GM12891 (cell line): ENCODE measurements at regions not wholly inside any gene's neighbourhood (a gene's known extent, or its start where the extent isn't known, plus 50 kb on each side); places are given as distances from the start of the nearest gene placed in this dataset.

Experiments
- DNase-seq: peaks from one replicate; pipeline ENCODE4 v3.0.0; 2011; ENCODE audit warnings: low spot score; ENCODE audit not compliant: insufficient read length
- FAIRE-seq: peaks from 2 replicates; lab custom pipeline; 2011; peaks lifted over from hg19 to GRCh38; lab: Jason Lieb, UNC
- PAX5 ChIP-seq: IDR thresholded peaks from 2 replicates; pipeline ENCODE4 v1.6.1; 2011; ENCODE audit warnings: low read length, moderate library complexity, mild to moderate bottlenecking; ENCODE audit not compliant: insufficient read depth, severe bottlenecking
- POLR2A ChIP-seq: IDR thresholded peaks from 2 replicates; pipeline ENCODE4 v1.6.1; 2011; ENCODE audit warnings: low read depth, low read length, control low read depth
- POLR2AphosphoS5 ChIP-seq: IDR thresholded peaks from 2 replicates; pipeline ENCODE4 v1.6.1; 2011; ENCODE audit warnings: low read depth, low read length, control low read depth
- POU2F2 ChIP-seq: IDR thresholded peaks from 2 replicates; pipeline ENCODE4 v1.6.1; 2011; ENCODE audit warnings: low read depth, mild to moderate bottlenecking, control low read depth, low read length, moderate library complexity
- SPI1 ChIP-seq: IDR thresholded peaks from 2 replicates; pipeline ENCODE4 v1.6.1; 2011; ENCODE audit warnings: low read depth, low read length, control low read depth
- TAF1 ChIP-seq: IDR thresholded peaks from 2 replicates; pipeline ENCODE4 v1.6.1; 2011; ENCODE audit warnings: low read depth, low read length, control low read depth

- TF ChIP-seq PAX5 = no peak
- no peak for TF ChIP-seq TAF1
- TF ChIP-seq POLR2A = no peak
- no peak for TF ChIP-seq POU2F2
- no peak for TF ChIP-seq POLR2AphosphoS5
- TF ChIP-seq SPI1 = no peak
- DNase-seq = no peak
- no peak for FAIRE-seq
Measured at GRCh38 chr5:164207646-164208045, 702.2 kb downstream of the MAT2B start.

- no peak for TF ChIP-seq POLR2AphosphoS5
- TF ChIP-seq SPI1 = no peak
- no peak for TF ChIP-seq TAF1
- TF ChIP-seq POLR2A = no peak
- no peak for TF ChIP-seq POU2F2
- FAIRE-seq = no peak
- DNase-seq = no peak
Measured at GRCh38 chr5:164210491-164210890, 705.1 kb downstream of the MAT2B start.

- TF ChIP-seq PAX5 (no peak), POLR2A (no peak), POU2F2 (no peak), POLR2AphosphoS5 (no peak), TAF1 (no peak), SPI1 (no peak)
- DNase-seq (no peak), FAIRE-seq (no peak)
Measured at GRCh38 chr5:164214698-164215097, 709.3 kb downstream of the MAT2B start.

GRCh38 chr5:164217464-164217863 is 712.0 kb downstream of the MAT2B start:
- FAIRE-seq (no peak), DNase-seq (no peak)
- no peak for TF ChIP-seq PAX5
- no peak for TF ChIP-seq POLR2AphosphoS5
- no peak for TF ChIP-seq POLR2A

- no peak for TF ChIP-seq PAX5
- no peak for TF ChIP-seq POLR2A
- no peak for TF ChIP-seq SPI1
- no peak for TF ChIP-seq TAF1
- no peak for TF ChIP-seq POLR2AphosphoS5
- no peak for TF ChIP-seq POU2F2
- no peak for FAIRE-seq
Measured at GRCh38 chr5:164220522-164220921, 715.1 kb downstream of the MAT2B start.

GRCh38 chr5:164224236-164224635 is 718.8 kb downstream of the MAT2B start:
- FAIRE-seq (no peak), DNase-seq (no peak)
- TF ChIP-seq PAX5 (no peak), POU2F2 (no peak), POLR2A (no peak), TAF1 (no peak), POLR2AphosphoS5 (no peak), SPI1 (no peak)

More at GRCh38 chr5:164220522-164220921, 715.1 kb downstream of the MAT2B start:
- DNase-seq = no peak

GRCh38 chr5:164224772-164225171 is 719.4 kb downstream of the MAT2B start:
- DNase-seq = no peak
- TF ChIP-seq SPI1 = no peak
- no peak for TF ChIP-seq POU2F2
- no peak for TF ChIP-seq POLR2AphosphoS5
- no peak for TF ChIP-seq PAX5
- TF ChIP-seq POLR2A = no peak
- no peak for TF ChIP-seq TAF1
- no peak for FAIRE-seq

GRCh38 chr5:164230341-164230740 is 724.9 kb downstream of the MAT2B start:
- FAIRE-seq (no peak), DNase-seq (no peak)
- TF ChIP-seq POLR2A = no peak
- no peak for TF ChIP-seq PAX5
- TF ChIP-seq SPI1 = no peak
- no peak for TF ChIP-seq POU2F2
- TF ChIP-seq POLR2AphosphoS5 = no peak
- no peak for TF ChIP-seq TAF1

GRCh38 chr5:164233791-164234190 is 728.4 kb downstream of the MAT2B start:
- FAIRE-seq (no peak), DNase-seq (no peak)
- TF ChIP-seq POLR2A (no peak), POU2F2 (no peak), TAF1 (no peak), SPI1 (no peak), PAX5 (no peak), POLR2AphosphoS5 (no peak)

- DNase-seq (no peak), FAIRE-seq (no peak)
- TF ChIP-seq PAX5 (no peak), POLR2AphosphoS5 (no peak), TAF1 (no peak), POLR2A (no peak), SPI1 (no peak), POU2F2 (no peak)
Measured at GRCh38 chr5:164234321-164234720, 728.9 kb downstream of the MAT2B start.
